Omental fat pad (tissue), 3 donors: ENCODE measurements at regions not wholly inside any gene's neighbourhood (a gene's known extent, or its start where the extent isn't known, plus 50 kb on each side); places are given as distances from the start of the nearest gene placed in this dataset.

Experiments
- ATAC-seq: fragments of 150-250 bp; one replicate; pipeline ENCODE4 v1.9.1; 2016; ENCODE audit warnings: mild to moderate bottlenecking, moderate library complexity; ENCODE audit not compliant: low FRiP score
- DNase-seq: peaks from one replicate; pipeline ENCODE4 v3.0.0-alpha.2; 2019; ENCODE audit warnings: low spot score
- TF ChIP-seq, protein P1 (sequence below), 3 donors: fragments of 450-650 bp; IDR thresholded peaks; one replicate each; pipeline ENCODE4 v1.5.1; 2016 to 2017; ENCODE audit warnings: antibody characterized with exemption in 3 of 3, mild to moderate bottlenecking in 3 of 3, moderate library complexity in 2 of 3

DNA sequence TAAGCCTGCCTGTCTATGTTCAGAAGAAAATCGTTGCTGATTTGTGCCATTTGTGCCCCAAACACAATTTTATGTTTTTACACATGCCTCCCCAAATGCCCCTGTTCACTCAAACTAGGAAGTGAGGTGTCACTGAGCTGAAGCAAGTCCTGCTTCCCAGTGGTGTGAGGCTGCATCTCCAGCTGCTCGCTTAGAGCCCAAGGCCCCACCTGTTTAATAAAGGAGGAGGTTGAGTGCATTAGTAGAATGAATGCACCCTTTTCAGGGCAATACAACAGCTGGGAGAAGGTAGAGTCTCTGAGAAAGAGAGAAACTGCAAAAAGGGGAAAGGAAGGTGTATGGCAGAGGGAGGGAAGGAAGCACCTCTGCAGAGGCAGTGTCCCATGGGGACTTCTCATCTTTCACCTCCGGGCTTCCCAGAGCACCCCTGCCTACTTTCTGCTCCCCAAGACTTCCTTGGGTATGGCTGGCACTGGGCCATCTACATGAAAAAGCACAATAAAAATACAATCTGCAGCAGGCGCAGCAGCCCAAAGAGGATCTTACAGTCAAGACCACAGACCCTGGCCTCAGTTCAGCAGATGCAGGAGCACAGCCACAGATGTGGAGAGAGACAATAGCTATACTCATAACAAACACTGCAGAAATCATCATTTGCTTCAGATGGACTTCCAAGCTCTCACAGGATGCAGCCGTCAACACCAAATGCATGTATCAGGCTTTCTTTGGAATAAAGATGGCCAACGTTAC is 165.9 kb downstream of the POLR2M start:
- TF ChIP-seq, protein P1, sequence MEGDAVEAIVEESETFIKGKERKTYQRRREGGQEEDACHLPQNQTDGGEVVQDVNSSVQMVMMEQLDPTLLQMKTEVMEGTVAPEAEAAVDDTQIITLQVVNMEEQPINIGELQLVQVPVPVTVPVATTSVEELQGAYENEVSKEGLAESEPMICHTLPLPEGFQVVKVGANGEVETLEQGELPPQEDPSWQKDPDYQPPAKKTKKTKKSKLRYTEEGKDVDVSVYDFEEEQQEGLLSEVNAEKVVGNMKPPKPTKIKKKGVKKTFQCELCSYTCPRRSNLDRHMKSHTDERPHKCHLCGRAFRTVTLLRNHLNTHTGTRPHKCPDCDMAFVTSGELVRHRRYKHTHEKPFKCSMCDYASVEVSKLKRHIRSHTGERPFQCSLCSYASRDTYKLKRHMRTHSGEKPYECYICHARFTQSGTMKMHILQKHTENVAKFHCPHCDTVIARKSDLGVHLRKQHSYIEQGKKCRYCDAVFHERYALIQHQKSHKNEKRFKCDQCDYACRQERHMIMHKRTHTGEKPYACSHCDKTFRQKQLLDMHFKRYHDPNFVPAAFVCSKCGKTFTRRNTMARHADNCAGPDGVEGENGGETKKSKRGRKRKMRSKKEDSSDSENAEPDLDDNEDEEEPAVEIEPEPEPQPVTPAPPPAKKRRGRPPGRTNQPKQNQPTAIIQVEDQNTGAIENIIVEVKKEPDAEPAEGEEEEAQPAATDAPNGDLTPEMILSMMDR (IDR thresholded peaks at IDR 0.05): no peak
- no peak for DNase-seq
- ATAC-seq: no peak

DNA sequence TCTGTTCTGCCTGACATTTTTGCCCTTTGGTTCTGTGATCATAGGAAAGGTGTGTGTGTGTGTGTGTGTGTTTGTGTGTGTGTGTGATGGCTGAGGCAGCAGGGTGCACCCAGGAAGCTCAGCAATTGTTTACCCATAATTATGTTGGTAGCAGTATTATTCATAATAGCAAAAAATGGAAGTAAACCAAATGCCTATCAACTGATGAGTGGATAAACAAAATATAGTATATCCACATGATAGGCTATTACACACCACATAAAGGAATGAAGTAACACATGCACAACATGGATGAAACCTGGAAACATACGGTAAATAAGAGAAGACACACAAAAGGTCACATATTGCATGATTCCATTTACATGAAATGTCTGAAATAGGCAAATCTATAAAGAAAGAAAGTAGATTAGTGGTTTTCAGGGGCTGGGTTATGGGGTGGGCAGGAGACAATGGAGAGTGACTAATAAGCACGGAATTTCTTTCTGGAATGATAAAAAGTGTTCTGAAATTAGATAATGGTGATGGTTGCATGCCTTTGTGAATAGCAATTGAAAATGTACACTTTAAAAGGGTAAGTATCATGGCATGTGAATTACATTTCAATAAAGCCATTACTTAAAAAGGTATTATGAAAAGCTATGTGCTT is 167.2 kb downstream of the POLR2M start:
- TF ChIP-seq, protein P1 (IDR thresholded peaks at IDR 0.05): no peak
- DNase-seq (no peak), ATAC-seq (no peak)

DNA sequence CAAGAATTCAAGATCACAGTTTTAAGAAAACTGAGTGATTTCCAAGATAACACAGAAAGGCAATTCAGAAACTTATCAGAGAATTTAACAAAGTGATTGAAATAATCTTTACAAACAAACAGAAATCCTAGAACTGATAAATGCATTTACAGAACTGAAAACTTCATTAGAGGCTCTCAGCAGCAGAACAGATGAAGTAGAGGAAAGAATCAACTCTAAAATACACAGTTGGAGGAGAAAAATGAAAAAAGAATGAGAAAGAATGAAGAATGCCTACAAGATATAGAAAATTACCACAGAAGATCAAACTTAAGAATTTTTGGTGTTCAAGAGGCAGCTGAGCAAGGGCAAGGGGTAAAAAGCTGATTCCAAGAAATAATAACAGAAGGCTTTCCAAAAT is 168.8 kb downstream of the POLR2M start:
- DNase-seq: no peak

DNA sequence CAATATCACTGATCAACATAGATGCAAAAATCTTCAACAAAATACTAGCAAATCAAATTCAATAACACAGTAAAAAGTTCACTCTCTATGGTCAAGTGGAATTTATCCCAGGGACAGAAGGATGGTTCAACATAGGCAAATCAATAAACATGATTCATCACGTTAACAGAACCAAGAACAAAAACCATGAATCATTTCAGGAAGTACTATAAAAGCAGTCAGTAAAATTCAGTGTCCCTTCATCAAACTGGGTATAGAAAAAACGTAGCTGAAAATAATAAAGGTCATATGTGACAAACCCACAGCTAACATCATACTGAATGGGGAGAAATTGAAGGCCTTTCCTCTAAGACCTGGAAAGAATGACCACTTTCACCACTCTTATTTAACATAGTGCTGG is 172.1 kb downstream of the POLR2M start:
- TF ChIP-seq, protein P1 (IDR thresholded peaks at IDR 0.05): no peak
- no peak for DNase-seq
- no peak for ATAC-seq

More for the DNA sequence above, 168.8 kb downstream of the POLR2M start:
- no peak for ATAC-seq
- TF ChIP-seq, protein P1 (IDR thresholded peaks at IDR 0.05): no peak

DNA sequence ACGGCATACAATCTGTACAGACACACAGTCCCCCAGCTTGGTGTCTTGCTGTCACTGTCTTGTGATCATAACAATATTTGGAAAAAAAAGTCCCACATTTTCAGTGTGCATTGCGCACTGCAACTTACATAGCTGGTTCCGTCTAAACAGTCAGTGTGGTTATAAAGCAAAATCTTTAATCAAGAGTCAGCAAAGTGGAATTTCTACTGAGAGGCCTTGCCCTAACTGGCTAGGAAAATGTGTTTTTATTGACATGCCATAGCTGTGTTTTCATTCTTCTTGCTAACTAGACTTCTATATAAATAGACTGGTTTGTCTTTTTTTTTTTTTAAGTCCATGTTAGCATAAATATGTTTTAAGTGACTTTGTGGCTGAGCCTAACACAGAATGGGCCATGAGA is 174.8 kb downstream of the POLR2M start:
- DNase-seq (no peak), ATAC-seq (no peak)
- TF ChIP-seq, protein P1 (IDR thresholded peaks at IDR 0.05): no peak

DNA sequence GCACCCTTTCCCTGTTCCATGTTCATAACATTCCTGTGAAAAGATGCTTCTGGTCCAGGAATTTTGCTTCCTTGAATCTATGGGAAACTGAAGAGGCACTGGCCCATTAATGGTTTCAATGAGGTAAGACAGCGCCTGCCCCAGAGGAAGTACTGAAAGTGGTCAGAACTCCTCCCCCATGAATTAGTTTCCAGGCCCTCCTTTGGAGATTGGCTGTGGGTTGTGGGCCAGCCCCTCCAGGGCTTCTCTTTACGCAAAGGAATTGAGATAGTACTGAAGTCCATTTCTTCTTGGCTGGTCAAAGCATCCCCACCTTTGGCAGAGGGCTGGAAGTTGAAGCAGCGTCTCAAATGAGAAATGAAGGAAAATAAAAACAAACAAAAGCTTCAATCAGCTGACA is 175.5 kb downstream of the POLR2M start:
- DNase-seq (no peak), ATAC-seq (no peak)
- TF ChIP-seq, protein P1 (IDR thresholded peaks at IDR 0.05): no peak

DNA sequence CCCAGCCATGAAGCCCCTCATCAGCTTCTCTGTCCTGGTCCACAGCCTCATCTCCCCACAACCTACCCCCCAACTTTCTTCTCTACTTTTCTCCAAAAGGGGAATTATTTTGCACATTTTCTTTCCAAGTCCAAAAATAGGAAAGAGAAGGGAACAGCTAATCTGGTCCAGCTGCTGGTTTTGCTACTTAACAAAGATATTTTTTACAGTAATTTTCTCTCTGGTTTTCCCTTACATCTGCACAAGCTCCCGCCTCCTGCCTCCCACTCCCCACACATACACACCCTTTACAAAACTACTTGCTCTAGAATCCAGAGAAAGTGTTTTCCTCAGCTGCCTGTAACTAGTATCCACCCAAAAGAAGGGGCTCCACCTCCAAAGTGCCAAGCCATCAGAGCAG is 177.2 kb downstream of the POLR2M start:
- TF ChIP-seq, protein P1 (IDR thresholded peaks at IDR 0.05): no peak
- ATAC-seq (no peak), DNase-seq (no peak)
